IMR-90 (cell line): ENCODE measurements at regions not wholly inside any gene's neighbourhood (a gene's known extent, or its start where the extent isn't known, plus 50 kb on each side); places are given as distances from the start of the nearest gene placed in this dataset.

Source experiments
- ATAC-seq: fragments of 200-7000 bp; cut with Tn5 transposase; 2 replicates; pipeline ENCODE4 v1.9.1; 2020; ENCODE audit warnings: low read depth, mild to moderate bottlenecking, moderate library complexity
- BruUV-seq: library from RNA; stranded (reverse); fragments of 400-500 nt; replicated peaks from 2 replicates; lab custom pipeline; 2021; lab: Mats Ljungman, UMichigan
- CTCF ChIA-PET: fragments of 300-600 bp; formaldehyde crosslinking; extraction: SDS; loops from one replicate; lab custom pipeline; 2021; ENCODE audit warnings: antibody characterized with exemption; lab: Yijun Ruan, JAX
- POLR2A ChIA-PET: fragments of 300-600 bp; sonication (Branson Sonifier 250); formaldehyde crosslinking; loops from one replicate; lab custom pipeline; 2022; ENCODE audit warnings: antibody characterized with exemption; ENCODE audit not compliant: unreplicated experiment; lab: Charles Lee
- DNase-seq: peaks from one replicate; pipeline ENCODE4 v3.0.0; 2013
- H2AFZ ChIP-seq: replicated peaks from 2 replicates; pipeline ENCODE3; 2013; ENCODE audit warnings: low read length, mild to moderate bottlenecking; ENCODE audit not compliant: poor library complexity
- H2AK5ac ChIP-seq: 2 replicates; pipeline ENCODE4 v1.6.1; 2013; ENCODE audit warnings: low read depth, low read length, inconsistent platforms
- H2AK9ac ChIP-seq: replicated peaks from 2 replicates; pipeline ENCODE3; 2013; ENCODE audit warnings: mild to moderate bottlenecking, low read depth, low read length, moderate library complexity; ENCODE audit not compliant: poor library complexity
- H2BK120ac ChIP-seq: 2 replicates; pipeline ENCODE4 v1.6.1; 2013; ENCODE audit warnings: low read depth, low read length, inconsistent platforms
- H2BK15ac ChIP-seq: 3 replicates; pipeline ENCODE4 v1.6.1; 2013; ENCODE audit warnings: low read depth, low read length, inconsistent platforms
- H2BK20ac ChIP-seq: 2 replicates; pipeline ENCODE4 v1.6.1; 2013; ENCODE audit warnings: low read depth, mild to moderate bottlenecking, inconsistent platforms, low read length, moderate library complexity
- H2BK5ac ChIP-seq: 2 replicates; pipeline ENCODE4 v1.6.1; 2013; ENCODE audit warnings: mild to moderate bottlenecking, low read depth, low read length, inconsistent platforms; ENCODE audit not compliant: poor library complexity, severe bottlenecking
- H3K14ac ChIP-seq: replicated peaks from 2 replicates; pipeline ENCODE4 v1.6.1; 2013; ENCODE audit warnings: low read depth, low read length, inconsistent platforms
- H3K18ac ChIP-seq: 2 replicates; pipeline ENCODE4 v1.6.1; 2013; ENCODE audit warnings: low read depth, low read length, control low read depth
- H3K23ac ChIP-seq: 2 replicates; pipeline ENCODE4 v1.6.1; 2013; ENCODE audit warnings: low read depth, low read length, inconsistent platforms
- H3K27ac ChIP-seq: 2 replicates; pipeline ENCODE4 v1.5.1; 2013; ENCODE audit warnings: mild to moderate bottlenecking, control low read depth, low read length; ENCODE audit not compliant: insufficient read depth
- H3K27me3 ChIP-seq: 2 replicates; pipeline ENCODE4 v1.6.1; 2013; ENCODE audit warnings: low read length; ENCODE audit not compliant: control insufficient read depth, insufficient read depth
- H3K36me3 ChIP-seq: 2 replicates; pipeline ENCODE4 v1.6.1; 2013; ENCODE audit warnings: low read length, mixed read lengths; ENCODE audit not compliant: control insufficient read depth, insufficient read depth
- H3K4ac ChIP-seq: 2 replicates; pipeline ENCODE4 v1.6.1; 2013; ENCODE audit warnings: low read depth, low read length, inconsistent platforms
- H3K4me1 ChIP-seq: 2 replicates; pipeline ENCODE4 v1.6.1; 2013; ENCODE audit warnings: low read length, mixed read lengths; ENCODE audit not compliant: control insufficient read depth, insufficient read depth
- H3K4me2 ChIP-seq: 2 replicates; pipeline ENCODE4 v1.6.1; 2013; ENCODE audit warnings: low read depth, mild to moderate bottlenecking, control low read depth, low read length, moderate library complexity
- H3K4me3 ChIP-seq: 2 replicates; pipeline ENCODE4 v1.5.1; 2013; ENCODE audit warnings: low read depth, mild to moderate bottlenecking, control low read depth, low read length, moderate library complexity; ENCODE audit not compliant: insufficient read depth
- H3K56ac ChIP-seq: 2 replicates; pipeline ENCODE4 v1.6.1; 2013; ENCODE audit warnings: low read length, inconsistent platforms; ENCODE audit not compliant: insufficient read depth; ENCODE audit errors: extremely low read depth
- H3K79me1 ChIP-seq, 2 experiments: 2 replicates each; pipeline ENCODE4 v1.6.1; 2013; ENCODE audit warnings: low read length in 2 of 2, inconsistent platforms in 1 of 2, low read depth in 1 of 2
- H3K9ac ChIP-seq: 2 replicates; pipeline ENCODE4 v1.6.1; 2013; ENCODE audit warnings: low read depth, low read length, control low read depth
- H3K9me1 ChIP-seq: 2 replicates; pipeline ENCODE4 v1.6.1; 2013; ENCODE audit warnings: low read length, inconsistent platforms; ENCODE audit not compliant: insufficient read depth
- H3K9me3 ChIP-seq: 2 replicates; pipeline ENCODE4 v1.6.1; 2013; ENCODE audit warnings: low read length; ENCODE audit not compliant: control insufficient read depth, insufficient read depth
- H4K20me1 ChIP-seq: 2 replicates; pipeline ENCODE4 v1.6.1; 2013; ENCODE audit warnings: low read length, inconsistent platforms; ENCODE audit not compliant: insufficient read depth
- H4K5ac ChIP-seq: 2 replicates; pipeline ENCODE4 v1.6.1; 2013; ENCODE audit warnings: mild to moderate bottlenecking, low read depth, low read length, control low read depth
- H4K8ac ChIP-seq, 2 experiments: 2 replicates each; pipeline ENCODE4 v1.6.1; 2013; ENCODE audit warnings: low read depth in 2 of 2, low read length in 2 of 2, control low read depth in 1 of 2, inconsistent platforms in 1 of 2
- H4K91ac ChIP-seq: 2 replicates; pipeline ENCODE4 v1.6.1; 2013; ENCODE audit warnings: low read depth, low read length, inconsistent platforms; ENCODE audit not compliant: insufficient read depth
- BHLHE40 ChIP-seq: fragments of 150-350 bp; IDR thresholded peaks from 2 replicates; pipeline ENCODE4 v1.6.1; 2016; ENCODE audit warnings: mild to moderate bottlenecking, low read depth, low read length
- CHD1 ChIP-seq: IDR thresholded peaks from 2 replicates; pipeline ENCODE4 v1.6.1; 2012; ENCODE audit warnings: low read depth, low read length, improper control_type of control experiment
- MAFK ChIP-seq: IDR thresholded peaks from 2 replicates; pipeline ENCODE4 v1.6.1; 2012; ENCODE audit warnings: low read depth, low read length, improper control_type of control experiment
- MAZ ChIP-seq: IDR thresholded peaks from 2 replicates; pipeline ENCODE4 v1.6.1; 2012; ENCODE audit warnings: low read depth, mild to moderate bottlenecking, low read length, improper control_type of control experiment, moderate library complexity, borderline replicate concordance
- POLR2A ChIP-seq: IDR thresholded peaks from 2 replicates; pipeline ENCODE4 v1.6.1; 2012; ENCODE audit warnings: mild to moderate bottlenecking, low read depth, low read length
- RAD21 ChIP-seq: IDR thresholded peaks from 2 replicates; pipeline ENCODE4 v1.6.1; 2012; ENCODE audit warnings: low read length, improper control_type of control experiment
- RCOR1 ChIP-seq: IDR thresholded peaks from 2 replicates; pipeline ENCODE4 v1.6.1; 2012; ENCODE audit warnings: mild to moderate bottlenecking, low read length, improper control_type of control experiment; ENCODE audit not compliant: insufficient replicate concordance
- RFX5 ChIP-seq: IDR thresholded peaks from 2 replicates; pipeline ENCODE4 v1.8.0; 2012; ENCODE audit warnings: low read depth, mild to moderate bottlenecking, low read length, moderate library complexity
- USF2 ChIP-seq: fragments of 150-350 bp; IDR thresholded peaks from 2 replicates; pipeline ENCODE4 v1.6.1; 2017; ENCODE audit warnings: mild to moderate bottlenecking, antibody characterized with exemption, low read length, low read depth
- WGBS, 2 experiments: methylation state at CpG; one replicate each; pipeline versions ENCODE4 v1.1.5 to v1.1.7; 2013; ENCODE audit warnings: missing lambda C conversion rate in 2 of 2; ENCODE audit not compliant: insufficient read length in 1 of 2; ENCODE audit errors: extremely low coverage in 2 of 2; 5-methylcytosine and 5-hydroxymethylcytosine counted together
- dilution Hi-C: fragments of 300-500 bp; cut with HindIII; formaldehyde crosslinking; loops from one replicate; pipeline ENCODE4 v1.14.3; 2018; ENCODE audit warnings: low sequenced_read_pairs; ENCODE audit not compliant: unreplicated experiment
- in situ Hi-C: fragments of 300-500 bp; cut with MboI; formaldehyde crosslinking; loops from 3 replicates; pipeline ENCODE4 v1.14.3; 2019; ENCODE audit warnings: low sequenced_read_pairs, inconsistent platforms, mixed read lengths
- intact Hi-C: fragments of 100-400 bp; cut with micrococcal nuclease; formaldehyde crosslinking; loops from 2 replicates; pipeline ENCODE4 v1.10.0; 2022
- TF ChIP-seq, protein P1 (sequence below): fragments of 150-350 bp; IDR thresholded peaks from 2 replicates; pipeline ENCODE4 v1.6.1; 2016; ENCODE audit warnings: low read depth, mild to moderate bottlenecking, low read length, moderate library complexity, borderline replicate concordance

GRCh38 chr12:28766398-28766797 is 382.7 kb upstream of the FAR2 start:
- TF ChIP-seq BHLHE40 (no peak), POLR2A (no peak), MAZ (no peak), RAD21 (no peak), CHD1 (no peak), MAFK (no peak), RCOR1 (no peak), USF2 (no peak), RFX5 (no peak)
- TF ChIP-seq, protein P1, sequence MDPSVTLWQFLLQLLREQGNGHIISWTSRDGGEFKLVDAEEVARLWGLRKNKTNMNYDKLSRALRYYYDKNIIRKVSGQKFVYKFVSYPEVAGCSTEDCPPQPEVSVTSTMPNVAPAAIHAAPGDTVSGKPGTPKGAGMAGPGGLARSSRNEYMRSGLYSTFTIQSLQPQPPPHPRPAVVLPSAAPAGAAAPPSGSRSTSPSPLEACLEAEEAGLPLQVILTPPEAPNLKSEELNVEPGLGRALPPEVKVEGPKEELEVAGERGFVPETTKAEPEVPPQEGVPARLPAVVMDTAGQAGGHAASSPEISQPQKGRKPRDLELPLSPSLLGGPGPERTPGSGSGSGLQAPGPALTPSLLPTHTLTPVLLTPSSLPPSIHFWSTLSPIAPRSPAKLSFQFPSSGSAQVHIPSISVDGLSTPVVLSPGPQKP: no peak
- no TSS peak for BruUV-seq
- Histone ChIP-seq H3K9me3 (no peaks in the 10 kb centered on the region), H2BK5ac (no peak overlapping the region), H3K18ac (no peak overlapping the region), H3K4me3 (no peak overlapping the region), H4K8ac (no peak overlapping the region), H3K14ac (no peak overlapping the region), H2AFZ (no peak overlapping the region), H2AK9ac (no peak overlapping the region), H2BK20ac (no peak overlapping the region), H4K20me1 (no peaks in the 10 kb centered on the region), H3K9ac (no peak overlapping the region), H4K5ac (no peak overlapping the region), H3K27me3 (no peaks in the 10 kb centered on the region), H3K4me1 (no peaks in the 10 kb centered on the region), H2BK120ac (no peak overlapping the region), H3K23ac (no peak overlapping the region), H3K4ac (no peak overlapping the region), H3K79me1 (no peaks in the 10 kb centered on the region), H3K36me3 (no peaks in the 10 kb centered on the region), H3K27ac (no peak overlapping the region), H2BK15ac (no peak overlapping the region), H3K9me1 (no peaks in the 10 kb centered on the region), H3K56ac (no peak overlapping the region), H4K91ac (no peak overlapping the region), H2AK5ac (no peak overlapping the region), H3K4me2 (no peak overlapping the region)
- intact Hi-C loops: no loop called here
- WGBS, 2 experiments: no CpG with 5 or more reads among the region's 1 CpG
- CTCF ChIA-PET: interaction anchor here (0.7 kb wide), 1 partner anchor 18 kb away, joined by 4 read pairs; no protein-coding TSS in a partner anchor
- no peak for ATAC-seq
- in situ Hi-C loops: no loop called here
- dilution Hi-C loops: no loop called here
- no peak for DNase-seq
- POLR2A ChIA-PET: no interaction called here
